Activated CD8-positive, alpha-beta T cell treated with anti-CD3 and anti-CD28 coated beads for 36 hours (primary cell): ENCODE measurements at regions not wholly inside any gene's neighbourhood (a gene's known extent, or its start where the extent isn't known, plus 50 kb on each side); places are given as distances from the start of the nearest gene placed in this dataset.

Experiments
- ATAC-seq: fragments of 200-7000 bp; cut with Tn5 transposase; one replicate; pipeline ENCODE4 v1.10.0; 2021; ENCODE audit warnings: mild to moderate bottlenecking, moderate library complexity
- CTCF ChIA-PET: fragments of 350-600 bp; sonication (Branson Sonifier 250); formaldehyde crosslinking; loops from one replicate; lab custom pipeline; 2021; ENCODE audit warnings: antibody characterized with exemption; lab: Charles Lee
- POLR2A ChIA-PET: fragments of 350-600 bp; sonication (Branson Sonifier 250); formaldehyde crosslinking; loops from one replicate; lab custom pipeline; 2021; ENCODE audit warnings: antibody characterized with exemption; lab: Charles Lee
- DNase-seq: peaks from one replicate; pipeline ENCODE4 v3.0.0-alpha.2; 2020
- H3K27ac Mint-ChIP-seq: one replicate; pipeline ENCODE4 v1.8.0; 2021; ENCODE audit warnings: mild to moderate bottlenecking, mixed read lengths
- H3K27me3 Mint-ChIP-seq: one replicate; pipeline ENCODE4 v1.8.0; 2021; ENCODE audit warnings: mixed read lengths
- H3K36me3 Mint-ChIP-seq: one replicate; pipeline ENCODE4 v1.8.0; 2021; ENCODE audit warnings: low read depth, mixed read lengths
- H3K4me1 Mint-ChIP-seq: one replicate; pipeline ENCODE4 v1.8.0; 2021; ENCODE audit warnings: low read depth, mixed read lengths
- H3K4me3 Mint-ChIP-seq: one replicate; pipeline ENCODE4 v1.8.0; 2021; ENCODE audit warnings: mild to moderate bottlenecking, moderate library complexity, mixed read lengths
- H3K9me3 Mint-ChIP-seq: one replicate; pipeline ENCODE4 v1.8.0; 2021; ENCODE audit warnings: mixed read lengths
- CTCF ChIP-seq: fragments of 200-600 bp; IDR thresholded peaks from one replicate; pipeline ENCODE4 v1.8.0; 2022; ENCODE audit warnings: antibody characterized with exemption, mild to moderate bottlenecking
- intact Hi-C: fragments of 100-400 bp; cut with micrococcal nuclease; formaldehyde crosslinking; loops from one replicate; pipeline ENCODE4 v1.10.0; 2022

- intact Hi-C loops, result no loop called here
- Mint-ChIP-seq H3K27me3 (no peaks in the 10 kb centered on the region), H3K4me1 (no peaks in the 10 kb centered on the region), H3K36me3 (no peaks in the 10 kb centered on the region), H3K9me3 (peaks cover 12% of the 10 kb centered on the region), H3K27ac (no peak overlapping the region), H3K4me3 (no peak overlapping the region)
- no peak for ATAC-seq
- no peak for TF ChIP-seq CTCF
- no peak for DNase-seq
- CTCF ChIA-PET, result no interaction called here
- POLR2A ChIA-PET, result no interaction called here
Measured at GRCh38 chr5:25427240-25427639, 782.5 kb upstream of the CDH10 start.

DNA sequence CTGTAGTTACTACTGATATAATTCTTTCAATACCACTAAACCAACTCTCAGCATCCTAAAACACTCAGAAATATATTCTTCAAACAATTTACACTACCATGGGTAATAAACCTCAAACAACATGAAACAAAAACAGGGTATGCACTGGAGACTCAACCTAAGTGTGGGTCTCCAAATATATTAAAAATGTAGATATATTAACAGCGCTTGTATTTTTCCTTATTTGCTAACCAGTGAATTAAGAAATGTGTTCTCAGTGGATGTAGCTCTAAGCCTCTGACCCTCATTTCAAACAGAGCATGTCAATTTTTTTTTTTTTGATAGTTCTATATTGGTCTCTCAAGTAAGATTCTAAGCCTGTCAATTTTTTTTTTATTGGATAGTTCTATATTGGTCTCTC lies 778.5 kb upstream of the CDH10 start:
- intact Hi-C loops, result no loop called here
- Mint-ChIP-seq H3K4me3 (no peak overlapping the region), H3K36me3 (no peaks in the 10 kb centered on the region), H3K9me3 (peaks cover 14% of the 10 kb centered on the region), H3K4me1 (no peaks in the 10 kb centered on the region), H3K27me3 (no peaks in the 10 kb centered on the region), H3K27ac (no peak overlapping the region)
- ATAC-seq (no peak), DNase-seq (no peak)
- ChIA-PET CTCF (no interaction called here), POLR2A (no interaction called here)
- TF ChIP-seq CTCF, result no peak

- Mint-ChIP-seq H3K27ac (no peak overlapping the region), H3K4me3 (no peak overlapping the region), H3K9me3 (peaks cover 11% of the 10 kb centered on the region), H3K4me1 (no peaks in the 10 kb centered on the region), H3K36me3 (no peaks in the 10 kb centered on the region), H3K27me3 (no peaks in the 10 kb centered on the region)
- ChIA-PET POLR2A (no interaction called here), CTCF (no interaction called here)
- ATAC-seq (no peak), DNase-seq (no peak)
- intact Hi-C loops, result no loop called here
- TF ChIP-seq CTCF, result no peak
Measured at GRCh38 chr5:25419684-25420083, 774.9 kb upstream of the CDH10 start.

GRCh38 chr5:25418978-25419377 lies 774.2 kb upstream of the CDH10 start:
- ATAC-seq (no peak), DNase-seq (no peak)
- no peak overlapping the region for H3K27ac Mint-ChIP-seq
- H3K4me1 Mint-ChIP-seq, result no peaks in the 10 kb centered on the region
- no peaks in the 10 kb centered on the region for H3K27me3 Mint-ChIP-seq
- H3K9me3 Mint-ChIP-seq, result peaks cover 7% of the 10 kb centered on the region
- POLR2A ChIA-PET, result no interaction called here
- intact Hi-C loops, result no loop called here
- no peak for TF ChIP-seq CTCF
- CTCF ChIA-PET, result no interaction called here
- H3K4me3 Mint-ChIP-seq, result no peak overlapping the region
- no peaks in the 10 kb centered on the region for H3K36me3 Mint-ChIP-seq

GRCh38 chr5:25418319-25418859 lies 773.6 kb upstream of the CDH10 start:
- Mint-ChIP-seq H3K4me3 (no peak overlapping the region), H3K27me3 (no peaks in the 10 kb centered on the region), H3K4me1 (no peaks in the 10 kb centered on the region), H3K9me3 (peaks cover 7% of the 10 kb centered on the region), H3K36me3 (no peaks in the 10 kb centered on the region), H3K27ac (no peak overlapping the region)
- TF ChIP-seq CTCF, result no peak
- ChIA-PET POLR2A (no interaction called here), CTCF (no interaction called here)
- intact Hi-C loops, result no loop called here
- no peak for DNase-seq
- ATAC-seq, result no peak
